GM18868 (cell line): ENCODE measurements at regions not wholly inside any gene's neighbourhood (a gene's known extent, or its start where the extent isn't known, plus 50 kb on each side); places are given as distances from the start of the nearest gene placed in this dataset.
A peak's percentile ranks its signal among the peaks of the same experiment; 100 is the strongest.
"Not testable (repeated sequence)": the region's sequence is repeated elsewhere in the genome, so short reads cannot be mapped to it uniquely, and the experiment has no call there.

ENCODE experiments used
- ATAC-seq: cut with Tn5 transposase; IDR thresholded peaks from one replicate; pipeline ENCODE4 v1.9.1; 2021; ENCODE audit warnings: mild to moderate bottlenecking, moderate library complexity; ENCODE audit not compliant: unreplicated experiment

GRCh38 chr6:85986681-85987080 lies 344.0 kb upstream of the SYNCRIP start:
- no peak for ATAC-seq

GRCh38 chr6:85983032-85983659 lies 340.5 kb upstream of the SYNCRIP start:
- peak; percentile 87 for ATAC-seq

- ATAC-seq, result no peak
Observed at GRCh38 chr6:85977661-85978060, 335.0 kb upstream of the SYNCRIP start.

- ATAC-seq, result peak; percentile 82
Observed at GRCh38 chr6:85975957-85976356, 333.3 kb upstream of the SYNCRIP start.

DNA sequence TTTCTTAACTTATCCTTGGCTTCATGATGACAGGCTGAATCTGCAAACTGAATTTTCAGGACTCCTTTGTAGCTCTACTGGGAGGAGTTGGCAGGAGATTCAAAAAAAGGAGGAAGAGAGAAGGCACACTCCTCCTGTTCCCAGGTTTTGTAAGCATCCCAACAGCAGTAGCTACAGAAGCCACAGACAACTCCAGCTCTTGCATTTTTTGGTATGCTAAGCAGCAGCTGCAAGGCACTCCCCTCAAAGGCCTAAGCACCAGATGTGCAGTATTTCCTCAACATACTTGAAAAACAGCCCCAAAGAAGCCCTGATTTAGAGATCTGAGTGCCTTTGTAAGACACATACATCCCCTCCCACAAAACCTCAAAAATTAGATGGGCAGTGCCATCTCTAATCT lies 328.6 kb upstream of the SYNCRIP start:
- ATAC-seq, result no peak

- ATAC-seq, result no peak
Observed at GRCh38 chr6:85966828-85967227, 324.1 kb upstream of the SYNCRIP start.

DNA sequence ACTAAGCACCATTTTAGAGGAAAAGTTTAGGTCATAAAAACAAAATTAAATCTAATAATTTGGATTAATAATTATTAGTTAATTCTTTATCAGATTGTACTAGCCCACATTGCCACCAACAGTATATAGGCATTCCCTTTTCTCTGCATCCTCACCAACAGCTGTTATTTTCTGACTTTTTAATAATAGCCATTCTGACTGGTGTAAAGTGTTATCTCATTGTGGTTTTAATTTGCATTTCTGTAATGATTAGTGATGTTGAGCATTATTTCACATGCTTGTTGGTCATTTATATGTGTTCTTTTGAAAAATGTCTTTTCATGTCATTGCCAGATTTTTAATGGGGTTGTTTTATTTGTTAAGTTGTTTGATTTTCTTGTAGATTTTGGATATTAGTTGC lies 319.1 kb upstream of the SYNCRIP start:
- ATAC-seq, result no peak

GRCh38 chr6:85961125-85961524 lies 318.4 kb upstream of the SYNCRIP start:
- ATAC-seq, result no peak

- ATAC-seq, result no peak
Observed at GRCh38 chr6:85948481-85948880, 305.8 kb upstream of the SYNCRIP start.

GRCh38 chr6:85945459-85946185 lies 302.9 kb upstream of the SYNCRIP start:
- no peak for ATAC-seq

DNA sequence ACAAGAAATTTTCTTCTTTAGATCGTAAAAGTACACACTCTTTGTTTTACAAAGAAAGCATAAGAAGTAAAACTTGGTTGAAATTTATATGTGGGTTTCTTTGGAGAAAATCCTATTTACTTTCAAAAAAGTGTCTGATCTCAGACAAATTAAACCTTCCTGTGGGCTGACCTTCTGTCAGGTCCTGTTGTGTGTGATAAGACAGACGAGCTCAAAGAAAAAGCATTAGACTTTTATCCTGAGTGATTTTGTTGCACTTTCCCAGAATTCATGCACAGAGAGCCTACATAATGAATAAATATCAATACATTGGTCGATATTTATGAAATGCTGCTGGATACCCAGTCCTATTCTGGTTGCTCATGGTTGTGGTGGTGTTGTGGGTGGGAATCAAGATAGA lies 302.1 kb upstream of the SYNCRIP start:
- ATAC-seq, result no peak

- no peak for ATAC-seq
Observed at GRCh38 chr6:85942844-85943243, 300.2 kb upstream of the SYNCRIP start.

DNA sequence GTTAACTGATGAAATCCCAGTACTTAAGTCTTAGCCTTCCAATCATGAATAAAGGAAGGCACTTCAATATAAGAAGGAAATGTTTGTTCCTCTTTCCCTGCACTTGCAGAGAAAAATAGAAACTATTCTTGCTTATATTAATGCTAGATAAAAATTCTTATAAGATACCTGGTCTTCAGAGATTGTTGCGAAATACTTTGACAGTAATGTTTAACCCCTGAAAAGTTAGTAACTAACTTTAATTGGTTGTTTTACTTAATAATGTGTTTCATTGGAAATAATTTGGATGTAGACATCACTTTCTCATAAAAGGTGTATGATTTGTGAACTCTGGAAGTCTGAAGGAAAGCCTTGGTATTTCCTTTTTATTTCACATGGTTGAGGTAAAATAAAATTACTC lies 294.2 kb upstream of the SYNCRIP start:
- no peak for ATAC-seq

DNA sequence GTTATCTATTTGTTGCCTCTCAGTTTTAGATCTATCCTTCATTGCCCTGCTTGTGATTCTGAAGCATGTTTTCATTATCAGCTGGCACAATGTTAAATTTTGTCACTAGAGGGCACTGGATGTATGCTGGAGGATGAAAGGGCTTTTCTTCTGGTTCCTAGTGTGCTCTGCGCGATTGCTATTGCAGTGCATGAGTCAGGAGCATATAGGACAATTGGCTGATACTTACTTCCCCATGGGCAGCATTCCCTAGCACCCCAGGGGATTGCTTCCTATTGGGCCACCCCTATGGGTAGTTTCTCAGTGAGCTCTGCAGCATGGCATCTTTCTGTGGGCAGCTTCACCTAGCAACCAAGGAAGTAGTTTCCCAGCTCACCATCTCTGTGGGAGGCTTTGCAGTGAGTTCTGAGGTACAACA lies 280.3 kb upstream of the SYNCRIP start:
- peak; percentile 96 for ATAC-seq

- ATAC-seq, result no peak
Observed at GRCh38 chr6:85920782-85921181, 278.1 kb upstream of the SYNCRIP start.

GRCh38 chr6:85917522-85917921 lies 274.8 kb upstream of the SYNCRIP start:
- no peak for ATAC-seq

GRCh38 chr6:85913001-85913400 lies 270.3 kb upstream of the SYNCRIP start:
- no peak for ATAC-seq

DNA sequence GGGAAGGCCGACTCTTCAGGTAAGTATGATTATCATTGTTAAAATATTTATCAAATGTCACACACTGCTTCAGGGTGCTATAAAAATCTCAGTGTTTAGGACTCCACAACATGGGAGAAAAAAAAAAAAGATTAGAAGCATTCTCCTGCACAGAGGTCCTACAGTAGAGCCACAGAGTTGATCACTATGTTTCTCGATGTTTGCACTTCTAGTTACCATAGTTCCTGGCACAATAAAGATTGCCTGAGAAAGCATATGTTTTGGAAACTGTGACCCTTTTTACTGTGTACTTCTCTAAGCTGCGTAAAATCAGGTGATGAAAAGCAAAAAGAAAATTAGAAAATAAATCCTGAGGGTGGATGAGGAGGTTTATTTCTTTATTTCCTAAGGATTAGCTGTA lies 269.9 kb upstream of the SYNCRIP start:
- ATAC-seq, result no peak

DNA sequence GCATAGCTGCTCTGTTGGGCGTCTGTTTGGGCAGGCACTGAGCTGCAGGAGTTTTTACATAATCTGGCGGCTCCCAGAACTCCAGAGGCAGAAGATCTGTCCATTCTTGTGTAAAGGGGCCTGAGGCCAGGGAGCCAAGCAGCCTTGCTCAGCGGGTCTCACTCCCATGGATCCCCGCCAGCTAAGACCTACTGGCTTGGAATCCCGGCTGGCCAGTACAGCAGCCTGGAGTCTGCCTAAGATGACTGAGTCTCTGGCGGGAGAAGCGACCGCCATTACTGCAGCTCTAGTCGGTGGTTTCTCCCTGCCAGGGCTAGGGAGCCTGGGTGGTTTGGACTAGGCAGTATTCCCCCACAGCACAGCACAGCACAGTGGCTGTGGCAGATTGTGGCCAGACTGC lies 268.4 kb upstream of the SYNCRIP start:
- ATAC-seq, result no peak

GRCh38 chr6:85908120-85908519 lies 265.4 kb upstream of the SYNCRIP start:
- ATAC-seq, result not testable (repeated sequence)

DNA sequence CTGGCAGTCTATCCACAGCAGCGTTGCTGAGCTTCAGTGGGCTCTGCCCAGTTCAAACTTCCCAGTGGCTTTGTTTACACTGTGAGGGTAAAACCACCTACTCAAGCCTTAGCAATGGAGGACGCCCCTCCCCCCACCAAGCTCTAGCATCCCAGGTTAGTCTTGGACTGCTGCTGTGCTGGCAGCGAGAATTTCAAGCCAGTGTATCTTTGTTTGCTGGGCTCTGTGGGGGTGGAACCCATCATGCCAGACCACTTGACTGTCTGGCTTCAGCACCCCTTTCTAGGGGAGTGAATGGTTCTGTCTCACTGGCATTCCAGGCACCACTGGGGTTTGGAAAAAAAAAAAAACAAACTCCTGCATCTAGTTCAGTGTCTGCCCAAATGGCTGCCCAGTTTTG lies 249.7 kb upstream of the SYNCRIP start:
- ATAC-seq, result no peak

GRCh38 chr6:85887461-85887860 lies 244.8 kb upstream of the SYNCRIP start:
- ATAC-seq, result no peak

DNA sequence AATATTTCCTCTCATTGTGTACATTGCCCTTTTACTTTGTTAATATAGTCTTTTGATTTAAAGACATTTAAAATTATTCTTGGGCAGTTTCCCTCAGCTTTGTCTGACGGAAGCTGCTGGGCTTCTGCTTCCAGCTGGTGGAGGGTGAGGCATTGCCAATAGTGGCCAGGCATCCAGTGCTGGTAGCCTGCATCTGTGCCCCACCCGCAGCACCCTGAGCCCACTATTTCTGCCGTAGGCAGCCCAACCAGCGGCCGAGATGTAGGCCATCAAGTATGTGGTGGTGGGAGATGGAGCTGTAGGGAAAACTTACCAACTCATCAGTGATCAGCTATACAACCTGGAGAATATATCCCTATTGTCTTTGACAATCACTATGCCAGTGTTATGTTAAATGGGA lies 226.0 kb upstream of the SYNCRIP start:
- no peak for ATAC-seq
